Transverse colon (tissue), 4 donors: ENCODE measurements at regions not wholly inside any gene's neighbourhood (a gene's known extent, or its start where the extent isn't known, plus 50 kb on each side); places are given as distances from the start of the nearest gene placed in this dataset.

ENCODE experiments used
- EP300 ChIP-seq: sonication (generic); formaldehyde crosslinking; IDR thresholded peaks from one replicate; pipeline ENCODE4 v1.6.1; 2017; ENCODE audit warnings: antibody characterized with exemption, low read depth
- POLR2AphosphoS5 ChIP-seq, 3 donors: sonication (generic); formaldehyde crosslinking; IDR thresholded peaks; one replicate each; pipeline ENCODE4 v1.6.1; 2016; ENCODE audit warnings: antibody characterized with exemption in 3 of 3
- TF ChIP-seq, protein P1 (sequence below), 5 experiments: fragments of 200-600 bp in 3 of 5; fragments of 450-650 bp in 2 of 5; sonication (generic) in 3 of 5; IDR thresholded peaks; 1 replicate in 2 of 5; 2 replicates in 3 of 5; pipeline ENCODE4 v1.5.1; 2016 to 2017; ENCODE audit warnings: antibody characterized with exemption in 5 of 5, inconsistent platforms in 3 of 5, mild to moderate bottlenecking in 2 of 5, moderate library complexity in 1 of 5

DNA sequence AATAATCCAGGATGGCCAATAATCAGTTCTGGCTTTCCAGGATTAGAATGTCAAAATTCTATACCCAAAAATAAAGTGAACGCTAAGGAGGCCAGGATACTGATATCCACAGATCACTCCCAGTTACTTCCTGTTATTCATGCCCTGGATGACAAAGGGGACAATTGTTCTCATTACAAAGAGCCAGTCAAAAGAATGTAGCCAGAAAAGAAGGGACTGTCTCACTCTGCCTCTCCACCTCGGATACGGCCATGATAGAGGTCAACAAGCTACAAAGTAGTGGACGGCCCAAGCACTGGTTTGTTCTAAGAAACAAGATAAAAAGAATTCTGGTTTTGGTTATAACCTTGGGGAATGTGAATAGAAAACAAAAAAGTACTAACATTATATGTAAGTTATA is 116.1 kb upstream of the ATF7IP start:
- TF ChIP-seq, protein P1, sequence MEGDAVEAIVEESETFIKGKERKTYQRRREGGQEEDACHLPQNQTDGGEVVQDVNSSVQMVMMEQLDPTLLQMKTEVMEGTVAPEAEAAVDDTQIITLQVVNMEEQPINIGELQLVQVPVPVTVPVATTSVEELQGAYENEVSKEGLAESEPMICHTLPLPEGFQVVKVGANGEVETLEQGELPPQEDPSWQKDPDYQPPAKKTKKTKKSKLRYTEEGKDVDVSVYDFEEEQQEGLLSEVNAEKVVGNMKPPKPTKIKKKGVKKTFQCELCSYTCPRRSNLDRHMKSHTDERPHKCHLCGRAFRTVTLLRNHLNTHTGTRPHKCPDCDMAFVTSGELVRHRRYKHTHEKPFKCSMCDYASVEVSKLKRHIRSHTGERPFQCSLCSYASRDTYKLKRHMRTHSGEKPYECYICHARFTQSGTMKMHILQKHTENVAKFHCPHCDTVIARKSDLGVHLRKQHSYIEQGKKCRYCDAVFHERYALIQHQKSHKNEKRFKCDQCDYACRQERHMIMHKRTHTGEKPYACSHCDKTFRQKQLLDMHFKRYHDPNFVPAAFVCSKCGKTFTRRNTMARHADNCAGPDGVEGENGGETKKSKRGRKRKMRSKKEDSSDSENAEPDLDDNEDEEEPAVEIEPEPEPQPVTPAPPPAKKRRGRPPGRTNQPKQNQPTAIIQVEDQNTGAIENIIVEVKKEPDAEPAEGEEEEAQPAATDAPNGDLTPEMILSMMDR (IDR thresholded peaks at IDR 0.05): no peak
- TF ChIP-seq POLR2AphosphoS5 (IDR thresholded peaks at IDR 0.05) (no peak), EP300 (no peak)
